Stimulated activated CD4-positive, alpha-beta T cell treated with anti-CD3 and anti-CD28 coated beads, Interleukin-12 subunit alpha, Interleukin-12 subunit beta, amount 100 ng/mL, for 48 hours (primary cell): ENCODE measurements at regions not wholly inside any gene's neighbourhood (a gene's known extent, or its start where the extent isn't known, plus 50 kb on each side); places are given as distances from the start of the nearest gene placed in this dataset.

ENCODE experiments used
- DNase-seq, 3 donors: peaks; one replicate each; pipeline ENCODE4 v3.0.0-alpha.2; 2020; ENCODE audit warnings: low read depth in 2 of 3, low spot score in 1 of 3

GRCh38 chr18:41700416-41700815 lies 254.6 kb upstream of the PIK3C3 start:
- no peak for DNase-seq

GRCh38 chr18:41695441-41695840 lies 259.6 kb upstream of the PIK3C3 start:
- no peak for DNase-seq

- DNase-seq: no peak
Measured at GRCh38 chr18:41693008-41693407, 262.0 kb upstream of the PIK3C3 start.

GRCh38 chr18:41690332-41691127 lies 264.5 kb upstream of the PIK3C3 start:
- no peak for DNase-seq

GRCh38 chr18:41687138-41687537 lies 267.9 kb upstream of the PIK3C3 start:
- DNase-seq: no peak

- DNase-seq: no peak
Measured at GRCh38 chr18:41681138-41681880, 273.7 kb upstream of the PIK3C3 start.

GRCh38 chr18:41674506-41674905 lies 280.5 kb upstream of the PIK3C3 start:
- no peak for DNase-seq

GRCh38 chr18:41666231-41666630 lies 288.8 kb upstream of the PIK3C3 start:
- DNase-seq: no peak

- DNase-seq: no peak
Measured at GRCh38 chr18:41665210-41665609, 289.8 kb upstream of the PIK3C3 start.

GRCh38 chr18:41660654-41661053 lies 294.4 kb upstream of the PIK3C3 start:
- DNase-seq: no peak

GRCh38 chr18:41659438-41660130 lies 295.4 kb upstream of the PIK3C3 start:
- DNase-seq: no peak

- no peak for DNase-seq
Measured at GRCh38 chr18:41657189-41657588, 297.8 kb upstream of the PIK3C3 start.

- no peak for DNase-seq
Measured at GRCh38 chr18:41655074-41655473, 300.0 kb upstream of the PIK3C3 start.

GRCh38 chr18:41647914-41648313 lies 307.1 kb upstream of the PIK3C3 start:
- no peak for DNase-seq

- no peak for DNase-seq
Measured at GRCh38 chr18:41646915-41647620, 308.0 kb upstream of the PIK3C3 start.

GRCh38 chr18:41645589-41646360 lies 309.3 kb upstream of the PIK3C3 start:
- no peak for DNase-seq

GRCh38 chr18:41644466-41644865 lies 310.6 kb upstream of the PIK3C3 start:
- no peak for DNase-seq

- DNase-seq: no peak
Measured at GRCh38 chr18:41643427-41643826, 311.6 kb upstream of the PIK3C3 start.

- DNase-seq: no peak
Measured at GRCh38 chr18:41642756-41643155, 312.3 kb upstream of the PIK3C3 start.

GRCh38 chr18:41639218-41639617 lies 315.8 kb upstream of the PIK3C3 start:
- DNase-seq: no peak
